RWPE1 (cell line): ENCODE measurements at regions not wholly inside any gene's neighbourhood (a gene's known extent, or its start where the extent isn't known, plus 50 kb on each side); places are given as distances from the start of the nearest gene placed in this dataset.

ENCODE experiments used
- CTCF ChIA-PET: fragments of 350-600 bp; sonication (Branson Sonifier 250); formaldehyde crosslinking; extraction: SDS; loops from one replicate; lab custom pipeline; 2021; lab: Yijun Ruan, JAX
- POLR2A ChIA-PET: fragments of 400-600 bp; formaldehyde crosslinking; extraction: SDS; loops from one replicate; lab custom pipeline; 2020; ENCODE audit warnings: antibody characterized with exemption; ENCODE audit not compliant: low non-redundant PET; lab: Yijun Ruan, JAX
- DNase-seq: peaks from one replicate; pipeline ENCODE4 v3.0.0; 2012; ENCODE audit warnings: low spot score
- H3K27ac ChIP-seq: fragments of 450-650 bp; 2 replicates; pipeline ENCODE4 v1.5.1; 2017
- CTCF ChIP-seq: fragments of 450-650 bp; conservative IDR thresholded peaks from 2 replicates; pipeline ENCODE4 v1.5.1; 2017; ENCODE audit warnings: low read depth, mild to moderate bottlenecking

- TF ChIP-seq CTCF: no peak
- ChIA-PET CTCF (interaction anchor here (0.6 kb wide), 1 partner anchor 218 kb away, joined by 3 read pairs; no protein-coding TSS in a partner anchor), POLR2A (no interaction called here)
- H3K27ac ChIP-seq: no peak overlapping the region
- DNase-seq: no peak
Observed at GRCh38 chr2:238518821-238519186, 92.1 kb downstream of the ASB1 start.

DNA sequence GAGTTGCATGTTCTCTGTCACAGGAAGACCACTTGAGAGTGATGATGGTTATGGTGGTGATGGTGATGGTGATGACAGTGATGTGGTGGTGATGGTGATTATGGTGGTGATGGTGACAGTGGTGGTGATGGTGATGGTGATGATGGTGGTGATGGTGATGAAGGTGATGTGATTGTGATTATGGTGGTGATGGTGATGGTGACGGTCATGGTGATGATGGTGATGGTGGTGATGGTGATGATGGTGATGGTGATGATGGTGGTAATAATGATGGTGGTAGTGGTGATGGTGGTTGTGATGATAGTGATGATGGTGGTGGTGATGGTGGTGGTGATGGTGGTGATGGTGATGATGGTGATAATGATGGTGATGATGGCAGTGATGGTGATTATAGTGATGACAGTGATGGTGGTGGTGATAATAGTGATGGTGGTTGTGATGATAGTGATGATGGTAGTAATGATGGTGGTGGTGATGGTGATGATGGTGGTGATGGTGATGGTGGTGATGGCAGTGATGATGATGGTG is 93.7 kb downstream of the ASB1 start:
- ChIA-PET CTCF (no interaction called here), POLR2A (no interaction called here)
- no peak for TF ChIP-seq CTCF
- H3K27ac ChIP-seq: no peak overlapping the region
- DNase-seq: no peak

- TF ChIP-seq CTCF: no peak
- H3K27ac ChIP-seq: no peak overlapping the region
- ChIA-PET POLR2A (no interaction called here), CTCF (no interaction called here)
- no peak for DNase-seq
Observed at GRCh38 chr2:238521002-238521401, 94.3 kb downstream of the ASB1 start.

DNA sequence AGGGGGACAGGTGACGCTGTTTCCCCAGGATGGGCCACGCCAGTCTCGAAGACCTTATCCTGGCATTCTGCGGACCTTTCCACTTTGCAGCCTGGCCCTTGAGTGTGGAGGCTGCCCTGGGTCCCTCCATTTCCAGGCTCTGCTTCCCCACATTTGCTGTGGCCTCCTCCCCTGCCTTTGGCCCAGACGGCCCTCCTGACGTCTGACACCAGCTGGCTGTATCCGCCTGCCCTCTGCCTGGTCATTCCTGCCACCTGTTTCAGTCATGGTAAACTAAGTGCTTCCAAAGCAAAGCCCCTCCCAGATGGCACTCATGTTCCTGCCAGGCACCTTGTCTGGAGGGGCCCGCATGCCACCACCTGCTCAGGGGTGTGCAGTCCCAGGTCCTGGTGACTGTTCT is 95.1 kb downstream of the ASB1 start:
- CTCF ChIA-PET: no interaction called here
- POLR2A ChIA-PET: no interaction called here
- DNase-seq: no peak
- H3K27ac ChIP-seq: no peak overlapping the region
- no peak for TF ChIP-seq CTCF

- no peak overlapping the region for H3K27ac ChIP-seq
- ChIA-PET CTCF (interaction anchor here (0.8 kb wide), 1 partner anchor 167 kb away, joined by 4 read pairs; no protein-coding TSS in a partner anchor), POLR2A (no interaction called here)
- no peak for DNase-seq
- no peak for TF ChIP-seq CTCF
Observed at GRCh38 chr2:238523158-238524110, 96.7 kb downstream of the ASB1 start.

- H3K27ac ChIP-seq: no peak overlapping the region
- ChIA-PET CTCF (no interaction called here), POLR2A (no interaction called here)
- no peak for DNase-seq
- TF ChIP-seq CTCF: no peak
Observed at GRCh38 chr2:238524426-238524983, 97.8 kb downstream of the ASB1 start.
